Activated CD4-positive, alpha-beta T cell treated with anti-CD3 and anti-CD28 coated beads, Interleukin-2, amount 50 U/mL, for 48 hours (primary cell): ENCODE measurements at regions not wholly inside any gene's neighbourhood (a gene's known extent, or its start where the extent isn't known, plus 50 kb on each side); places are given as distances from the start of the nearest gene placed in this dataset.
"Not testable (repeated sequence)": the region's sequence is repeated elsewhere in the genome, so short reads cannot be mapped to it uniquely, and the experiment has no call there.

Experiments
- DNase-seq, 2 experiments: peaks; one replicate each; pipeline ENCODE4 v3.0.0-alpha.2; 2020

DNA sequence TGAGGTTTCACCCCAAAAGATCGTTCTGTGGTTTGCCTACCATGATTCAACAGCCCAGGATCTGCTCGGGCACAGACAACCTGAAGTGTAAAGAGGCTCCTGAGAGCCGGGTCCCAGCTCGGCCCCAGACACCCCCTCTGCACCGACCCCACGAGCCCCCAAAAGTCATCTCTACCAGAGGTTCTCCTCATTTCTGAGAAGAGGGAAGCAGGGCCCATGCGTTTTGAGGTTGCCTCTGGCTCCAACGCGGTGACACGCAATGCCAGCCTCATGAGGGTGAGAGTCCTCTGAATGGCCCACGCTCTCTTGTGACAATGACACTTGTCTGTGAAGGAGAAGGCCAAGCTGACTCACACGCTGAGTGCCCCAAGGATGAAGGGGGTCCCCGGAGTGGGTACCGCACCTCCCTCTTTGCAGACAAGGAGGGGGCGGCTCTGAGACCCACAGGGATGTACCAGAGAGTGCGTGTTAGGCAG lies 153.0 kb upstream of the TPTE start:
- not testable (repeated sequence) for DNase-seq

DNA sequence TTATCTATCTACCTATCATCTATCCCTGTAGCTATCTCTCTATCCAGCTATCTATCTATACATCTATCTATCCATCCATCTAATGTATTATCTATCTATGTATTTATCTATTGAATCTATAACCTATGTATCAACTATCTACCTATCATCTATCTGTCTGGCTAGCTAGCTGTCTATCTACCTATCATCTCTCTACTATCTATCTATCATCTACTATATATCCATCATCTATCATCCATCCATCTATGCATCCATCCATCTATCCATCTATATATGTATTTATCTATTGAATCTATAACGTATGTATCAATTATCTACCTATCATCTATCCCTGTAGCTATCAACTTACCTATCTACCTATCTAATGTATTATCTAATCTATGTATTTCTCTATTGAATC lies 152.1 kb upstream of the TPTE start:
- DNase-seq: not testable (repeated sequence)

DNA sequence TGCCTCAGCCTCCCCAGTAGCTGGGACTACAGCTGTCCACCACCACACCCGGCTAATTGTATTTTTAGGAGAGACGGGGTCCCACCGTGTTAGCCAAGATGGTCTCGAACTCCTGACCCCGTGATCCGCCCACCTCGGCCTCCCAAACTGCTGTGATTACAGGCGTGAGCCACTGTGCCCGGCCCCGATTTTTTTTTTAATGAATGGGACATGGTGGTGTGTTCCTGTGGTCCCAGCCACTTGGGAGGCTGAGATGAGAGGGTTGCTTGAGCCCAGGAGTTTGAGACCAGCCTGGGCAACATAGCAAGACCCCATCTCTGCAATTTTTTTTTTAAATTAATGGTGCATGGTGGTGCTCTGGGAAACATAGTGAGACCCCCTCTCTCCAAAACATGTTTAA lies 143.6 kb upstream of the TPTE start:
- DNase-seq: not testable (repeated sequence)

DNA sequence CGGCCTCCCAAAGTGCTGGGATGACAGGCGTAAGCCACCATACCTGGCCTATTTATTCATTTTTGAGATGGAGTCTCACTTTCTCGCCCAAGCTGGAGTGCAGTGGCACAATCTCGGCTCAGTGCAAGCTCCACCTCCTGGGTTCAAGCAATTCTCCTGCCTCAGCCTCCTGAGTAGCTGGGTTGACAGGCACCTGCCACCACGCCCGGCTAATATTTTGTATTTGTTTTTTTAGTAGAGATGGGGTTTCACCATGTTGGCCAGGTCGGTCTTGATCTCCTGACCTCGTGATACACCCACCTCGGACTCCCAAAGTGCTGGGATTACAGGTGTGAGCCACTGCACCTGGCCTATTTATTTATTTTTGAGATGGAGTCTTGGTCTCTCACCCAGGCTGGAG lies 141.6 kb upstream of the TPTE start:
- DNase-seq: not testable (repeated sequence)

DNA sequence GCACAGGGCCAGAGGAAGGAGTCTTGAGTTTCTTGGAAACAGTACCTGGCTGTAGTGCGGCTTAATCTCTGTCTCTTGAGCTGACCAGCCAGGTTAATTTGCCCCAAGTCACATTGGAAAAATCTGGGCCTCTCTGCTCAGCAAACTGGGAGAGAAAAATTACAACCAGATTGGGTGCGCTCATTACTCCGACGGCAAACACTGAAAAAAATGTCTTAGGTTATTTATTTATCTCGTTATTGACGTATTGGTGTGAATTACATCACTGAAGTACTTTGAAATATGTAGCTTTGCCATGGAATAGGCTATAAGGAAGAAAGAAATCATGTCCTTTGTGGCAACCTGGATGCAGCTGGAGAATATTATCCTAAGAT lies 139.7 kb upstream of the TPTE start:
- DNase-seq: not testable (repeated sequence)

DNA sequence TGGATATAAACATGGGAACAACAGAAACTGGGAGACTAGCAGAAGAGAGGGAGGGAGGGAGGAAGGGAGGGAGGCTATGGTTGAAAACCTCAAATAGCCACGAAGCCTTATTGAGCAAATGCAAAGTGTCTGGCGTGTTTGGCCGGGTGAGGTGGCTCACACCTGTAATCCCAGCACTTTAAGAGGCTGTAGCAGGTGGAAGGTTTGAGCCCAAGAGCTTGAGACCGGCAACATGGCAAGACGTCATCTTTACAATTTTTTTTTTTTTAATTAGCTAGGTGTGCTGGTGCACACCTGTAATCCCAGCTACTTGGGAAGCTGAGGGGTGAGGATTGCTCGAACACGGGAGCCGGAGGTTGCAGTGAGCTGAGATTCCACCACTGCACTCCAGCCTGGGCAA lies 139.2 kb upstream of the TPTE start:
- DNase-seq: not testable (repeated sequence)

DNA sequence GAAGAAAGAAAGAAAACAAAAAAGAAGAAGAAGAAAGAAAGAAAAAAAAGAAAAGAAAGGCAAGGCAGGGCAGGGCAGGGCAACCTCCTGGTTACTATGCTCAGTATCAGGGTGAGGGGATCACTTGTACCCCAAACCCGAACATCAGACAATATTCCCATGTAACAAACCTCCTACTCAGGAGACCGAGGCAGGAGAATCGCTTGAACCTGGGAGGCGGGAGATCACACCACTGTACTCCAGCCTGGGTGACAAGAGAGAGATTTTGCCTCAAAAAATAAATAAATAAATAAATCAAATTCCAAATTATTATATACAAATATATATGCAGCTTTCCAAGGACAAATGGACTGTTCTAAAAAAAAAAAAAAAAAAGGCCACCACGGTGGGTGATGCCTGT lies 138.8 kb upstream of the TPTE start:
- not testable (repeated sequence) for DNase-seq

DNA sequence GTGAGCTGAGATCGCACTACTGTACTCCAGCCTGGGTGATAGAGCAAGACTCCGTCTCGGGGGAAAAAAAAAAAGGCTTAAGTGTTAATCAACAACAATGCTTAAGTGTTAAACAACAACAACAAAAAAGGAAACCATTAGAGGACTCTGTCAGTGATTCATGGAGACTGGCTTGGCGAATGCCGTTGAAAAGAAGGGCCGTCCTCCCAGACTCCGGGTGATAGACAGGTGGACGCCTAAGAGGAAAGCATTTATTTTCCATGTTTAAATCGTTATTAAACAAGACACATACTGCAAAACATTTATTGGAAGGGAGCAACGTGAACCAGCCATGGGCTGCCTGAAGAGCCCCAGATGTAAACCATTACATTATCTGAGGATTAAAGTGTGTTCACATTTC lies 137.8 kb upstream of the TPTE start:
- not testable (repeated sequence) for DNase-seq

DNA sequence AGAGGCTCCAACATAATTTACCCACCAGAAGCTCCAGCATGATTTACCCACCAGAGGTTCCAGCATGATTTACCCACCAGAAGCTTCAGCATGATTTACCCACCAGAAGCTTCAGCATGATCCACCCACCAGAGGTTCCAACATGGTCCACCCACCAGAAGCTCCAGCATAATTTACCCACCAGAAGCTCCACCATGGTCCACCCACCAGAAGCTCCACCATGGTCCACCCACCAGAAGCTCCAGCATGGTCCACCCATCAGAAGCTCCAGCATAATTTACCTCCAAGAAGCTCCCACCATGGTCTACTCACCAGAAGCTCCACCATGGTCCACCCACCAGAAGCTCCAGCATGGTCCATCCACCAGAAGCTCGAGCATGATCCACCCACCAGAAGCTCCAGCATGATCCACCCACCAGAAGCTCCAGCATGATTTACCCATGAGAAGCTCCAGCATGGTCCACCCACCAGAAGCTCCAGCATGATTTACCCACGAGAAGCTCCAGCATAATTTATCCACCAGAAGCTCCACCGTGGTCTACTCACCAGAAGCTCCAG lies 137.0 kb upstream of the TPTE start:
- DNase-seq: not testable (repeated sequence)

DNA sequence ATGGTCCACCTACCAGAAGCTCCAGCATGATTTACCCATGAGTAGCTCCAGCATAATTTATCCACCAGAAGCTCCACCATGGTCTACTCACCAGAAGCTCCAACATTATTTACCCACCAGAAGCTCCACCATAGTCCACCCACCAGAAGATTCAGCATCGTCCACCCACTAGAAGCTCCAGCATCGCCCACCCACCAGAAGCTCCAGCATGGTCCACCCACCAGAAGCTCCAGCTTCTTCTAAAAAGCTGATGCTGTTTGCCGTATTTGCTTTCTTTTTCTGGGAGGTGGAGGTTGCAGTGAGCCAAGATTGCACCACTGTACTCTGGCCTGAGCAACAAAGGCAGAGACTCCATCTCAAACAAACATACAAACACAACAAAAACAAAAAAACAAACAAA lies 136.2 kb upstream of the TPTE start:
- not testable (repeated sequence) for DNase-seq

DNA sequence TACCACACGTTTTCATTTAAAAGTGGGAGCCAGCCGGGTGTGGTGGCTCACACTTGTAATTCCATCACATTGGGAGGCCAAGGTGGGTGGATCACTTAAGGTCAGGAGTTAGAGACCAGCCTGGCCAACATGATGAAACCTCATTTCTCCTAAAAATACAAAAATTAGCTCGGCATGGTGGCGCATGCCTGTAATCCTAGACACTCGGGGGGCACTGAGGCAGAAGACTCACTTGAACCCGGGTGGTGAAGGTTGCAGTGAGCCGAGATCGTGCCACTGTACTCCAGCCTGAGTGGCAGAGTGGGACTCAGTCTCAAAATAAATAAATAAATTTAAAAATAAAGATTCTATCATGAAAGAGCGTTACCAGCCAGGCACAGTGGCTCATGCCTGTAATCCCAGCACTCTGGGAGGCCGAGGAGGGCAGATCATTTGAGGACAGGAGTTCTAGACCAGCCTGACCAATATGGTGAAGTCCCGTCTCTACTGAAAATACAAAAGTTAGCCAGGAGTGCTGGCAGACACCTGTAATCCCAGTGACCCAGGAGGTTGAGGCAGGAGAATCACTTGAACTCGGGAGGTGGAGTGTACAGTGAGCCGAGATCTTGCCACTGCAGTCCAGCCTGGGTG lies 135.4 kb upstream of the TPTE start:
- DNase-seq: not testable (repeated sequence)

DNA sequence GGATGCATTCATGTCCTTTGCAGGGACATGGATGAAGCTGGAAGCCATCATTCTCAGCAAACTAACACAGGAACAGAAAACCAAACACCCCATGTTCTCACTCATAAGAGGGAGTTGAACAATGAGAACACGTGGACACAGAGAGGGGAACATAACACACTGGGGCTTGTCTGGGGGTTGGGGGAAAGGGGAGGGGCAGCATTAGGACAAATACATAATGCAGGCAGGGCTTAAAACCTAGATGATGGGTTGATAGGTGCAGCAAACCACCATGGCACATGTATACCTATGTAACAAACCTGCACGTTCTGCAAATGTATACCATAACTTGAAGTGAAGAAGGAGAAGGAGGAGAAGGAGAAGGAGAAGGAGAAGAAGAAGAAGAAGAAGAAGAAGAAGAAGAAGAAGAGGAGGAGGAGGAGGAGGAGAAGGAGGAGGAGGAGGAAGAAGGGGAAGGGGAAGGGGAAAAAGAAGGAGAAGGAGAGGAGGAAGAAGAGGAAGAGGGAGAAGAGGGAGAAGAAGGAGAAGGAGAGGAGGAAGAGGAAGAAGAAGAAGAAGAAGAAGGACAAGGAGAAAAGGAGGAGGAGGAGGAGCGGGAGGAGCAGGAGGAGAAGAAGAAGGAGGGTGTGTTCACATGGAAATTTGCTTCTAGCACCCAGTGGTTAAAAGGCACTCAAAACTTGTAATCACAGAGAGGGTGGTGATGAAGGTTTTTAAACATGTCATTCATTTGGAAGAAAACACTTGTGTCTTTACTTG lies 133.5 kb upstream of the TPTE start:
- not testable (repeated sequence) for DNase-seq

DNA sequence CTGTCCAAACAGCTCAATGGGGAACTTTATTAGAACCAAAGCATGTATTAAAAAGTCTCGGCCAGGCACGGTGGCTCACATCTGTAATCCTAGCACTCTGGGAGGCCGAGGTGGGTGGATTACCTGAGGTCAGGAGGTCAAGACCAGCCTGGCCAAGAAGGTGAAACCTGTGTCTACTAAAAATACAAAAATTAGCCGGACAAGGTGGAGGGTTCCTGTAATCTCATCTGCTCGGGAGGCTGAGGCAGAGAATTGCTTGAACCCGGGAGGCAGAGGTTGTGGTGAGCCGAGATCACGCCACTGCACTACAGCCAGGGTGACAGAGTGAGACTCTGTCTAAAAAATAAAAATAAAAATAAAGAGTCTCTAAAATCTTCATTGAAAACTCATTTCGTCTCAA lies 132.8 kb upstream of the TPTE start:
- not testable (repeated sequence) for DNase-seq

DNA sequence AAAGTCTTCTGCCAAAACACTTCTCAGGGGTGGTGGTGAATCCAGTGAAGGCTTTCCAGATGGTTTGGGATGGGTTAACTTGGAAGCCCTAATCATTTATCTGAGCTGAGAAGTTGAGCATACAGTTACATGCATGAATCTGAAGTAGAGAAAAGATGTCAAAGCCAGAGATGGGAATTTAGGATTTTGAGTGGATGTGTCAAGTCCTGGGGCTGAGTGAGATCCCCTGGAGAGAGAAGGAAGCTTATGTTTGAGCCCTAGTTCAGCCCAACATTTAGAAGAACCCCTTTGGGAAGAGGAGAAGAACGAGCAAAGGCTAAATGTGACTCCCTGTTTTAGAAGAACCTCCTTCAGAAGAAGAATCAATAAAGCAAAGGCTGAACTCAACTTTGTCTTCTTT lies 129.1 kb upstream of the TPTE start:
- not testable (repeated sequence) for DNase-seq

DNA sequence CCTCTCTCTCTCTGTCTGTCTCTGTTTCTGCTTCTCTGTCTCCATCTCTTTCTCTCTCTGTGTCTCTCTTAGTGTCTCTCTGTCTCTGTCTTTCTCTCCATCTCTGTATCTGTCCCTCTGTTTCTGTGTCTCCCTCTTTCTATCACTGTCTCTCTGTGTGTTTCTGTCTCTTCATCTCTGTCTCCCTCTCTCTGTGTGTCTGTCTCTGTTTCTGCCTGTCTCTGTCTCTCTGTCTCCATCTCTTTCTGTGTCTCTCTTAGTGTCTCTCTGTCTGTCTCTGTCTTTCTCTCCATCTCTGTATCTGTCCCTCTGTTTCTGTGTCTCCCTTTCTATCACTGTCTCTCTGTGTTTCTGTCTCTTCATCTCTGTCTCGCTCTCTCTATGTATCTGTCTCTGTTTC lies 125.4 kb upstream of the TPTE start:
- not testable (repeated sequence) for DNase-seq

DNA sequence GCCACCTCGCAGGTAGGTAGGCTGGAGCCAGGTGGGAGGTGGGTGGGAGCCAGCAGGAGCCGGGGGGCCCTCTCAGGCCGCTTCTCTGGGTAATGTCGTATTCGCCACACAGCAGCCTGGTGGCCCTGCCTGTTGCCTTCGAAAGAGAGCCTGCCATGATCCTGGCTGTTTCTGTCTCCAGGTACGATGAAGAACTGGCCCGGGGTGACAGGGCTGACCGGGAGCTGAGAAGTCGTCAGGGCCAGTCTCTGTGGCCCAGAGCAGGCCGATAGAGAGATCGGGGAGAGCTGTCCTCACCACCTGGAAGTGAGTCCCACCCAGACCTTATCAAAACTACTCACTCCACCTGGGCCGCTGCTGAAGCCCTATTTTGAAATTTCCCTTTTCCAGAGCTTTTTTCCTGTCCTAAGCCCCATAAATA lies 123.9 kb upstream of the TPTE start:
- not testable (repeated sequence) for DNase-seq

DNA sequence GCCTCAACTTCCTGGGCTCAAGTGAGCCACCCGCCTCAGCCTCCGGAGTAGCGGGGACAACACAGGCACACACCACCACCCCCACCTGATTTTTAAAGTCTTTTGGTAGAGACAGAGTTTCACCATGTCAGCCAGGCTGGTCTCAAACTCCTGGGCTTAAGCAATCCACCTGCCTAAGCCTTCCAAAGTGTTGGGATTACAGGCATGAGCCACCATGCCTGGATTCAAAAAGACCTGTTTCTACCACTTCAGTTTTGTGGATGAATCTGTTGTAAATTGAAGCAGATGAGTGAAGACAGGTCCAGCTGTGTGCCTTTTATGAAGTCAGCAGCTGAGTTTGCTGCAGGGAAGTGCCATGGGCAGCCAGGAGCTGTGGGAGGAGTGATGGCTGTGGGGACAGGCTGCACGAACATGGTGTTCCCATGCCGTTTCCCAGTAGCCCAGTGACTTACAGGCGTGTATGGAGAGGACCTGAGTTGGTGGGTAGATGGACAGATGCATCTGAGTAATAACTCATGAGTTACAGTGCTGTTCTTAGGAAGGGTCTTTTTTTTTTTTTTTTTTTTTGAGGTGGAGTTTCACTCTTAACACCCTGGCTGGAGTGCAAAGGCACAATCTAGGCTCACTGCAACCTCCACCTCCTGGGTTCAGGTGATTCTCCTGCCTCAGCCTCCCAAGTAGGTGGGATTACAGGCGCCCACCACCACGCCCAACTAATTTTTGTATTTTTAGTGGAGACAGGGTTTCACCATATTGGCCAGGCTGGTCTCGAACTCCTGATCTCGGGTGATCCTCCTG lies 122.5 kb upstream of the TPTE start:
- not testable (repeated sequence) for DNase-seq

DNA sequence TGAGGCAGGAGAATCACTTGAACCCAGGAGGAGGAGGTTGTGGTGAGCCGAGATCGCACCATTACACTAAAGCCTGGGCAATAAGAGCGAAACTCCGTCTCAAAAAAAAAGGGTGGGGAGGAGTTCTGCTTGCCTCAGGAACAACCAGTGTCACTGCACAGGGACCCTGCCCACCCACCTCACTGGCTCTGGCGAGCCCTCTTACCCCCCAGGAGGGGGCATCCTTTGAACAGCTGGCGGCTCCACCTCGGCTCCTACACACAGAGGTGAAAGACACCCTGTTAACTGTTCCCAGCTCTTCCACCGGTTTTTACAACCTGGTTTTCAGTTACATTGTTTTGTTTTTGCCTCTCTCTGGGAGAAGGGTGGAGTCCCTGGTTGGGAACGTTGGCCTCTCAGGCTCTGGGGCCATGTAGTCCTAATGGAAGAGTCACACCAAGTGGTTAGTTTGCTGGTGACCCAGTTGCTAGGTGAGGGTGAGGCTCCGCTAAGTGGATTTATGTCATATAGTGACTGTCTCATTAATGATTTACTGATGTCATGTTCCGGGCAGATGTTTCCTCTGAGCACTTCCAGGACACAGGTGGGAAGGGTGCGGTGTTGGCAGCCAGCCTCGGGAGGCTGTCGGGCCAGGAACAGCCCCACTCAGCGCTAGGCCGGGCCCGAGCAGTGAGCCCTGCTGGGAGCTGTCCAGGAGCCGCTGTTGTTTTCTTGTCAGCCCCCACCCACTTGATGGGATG lies 120.6 kb upstream of the TPTE start:
- not testable (repeated sequence) for DNase-seq

DNA sequence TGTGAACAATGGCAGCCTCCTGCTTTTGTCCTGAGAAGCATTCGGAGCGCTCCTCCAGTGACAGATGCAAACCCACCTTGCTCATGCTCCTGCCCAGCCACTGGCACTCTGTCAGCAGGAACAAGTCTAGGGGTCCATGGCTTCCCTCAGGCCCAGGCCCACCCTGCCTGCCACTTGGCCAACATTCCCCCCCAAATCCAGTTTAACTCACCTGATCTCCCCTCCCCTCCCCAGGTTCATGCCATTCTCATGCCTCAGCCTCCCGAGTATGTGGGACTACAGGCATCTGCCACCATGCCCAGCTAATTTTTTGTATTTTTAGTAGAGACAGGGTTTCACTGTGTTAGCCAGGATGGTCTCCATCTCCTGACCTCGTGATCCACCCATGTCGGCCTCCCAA lies 118.9 kb upstream of the TPTE start:
- not testable (repeated sequence) for DNase-seq

DNA sequence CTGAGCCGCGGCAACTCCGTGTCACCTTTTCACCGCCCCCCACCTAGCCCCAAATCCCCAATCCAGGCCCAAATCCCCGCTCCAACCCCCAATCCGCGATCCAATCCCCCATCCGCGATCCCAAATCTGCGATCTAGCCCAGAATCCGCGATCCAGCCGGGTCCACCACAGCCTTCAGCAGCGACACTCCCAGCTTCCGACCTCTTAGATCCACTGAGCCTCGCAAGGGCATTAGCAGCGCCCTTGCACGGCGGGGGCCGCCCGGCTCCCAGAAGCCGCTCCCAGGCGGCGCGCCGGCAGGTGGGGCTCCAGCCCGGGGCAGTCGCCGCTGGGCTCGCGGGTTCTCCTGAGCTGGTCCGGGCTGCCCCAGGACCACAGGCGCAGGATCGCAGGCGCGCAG lies 116.1 kb upstream of the TPTE start:
- not testable (repeated sequence) for DNase-seq

DNA sequence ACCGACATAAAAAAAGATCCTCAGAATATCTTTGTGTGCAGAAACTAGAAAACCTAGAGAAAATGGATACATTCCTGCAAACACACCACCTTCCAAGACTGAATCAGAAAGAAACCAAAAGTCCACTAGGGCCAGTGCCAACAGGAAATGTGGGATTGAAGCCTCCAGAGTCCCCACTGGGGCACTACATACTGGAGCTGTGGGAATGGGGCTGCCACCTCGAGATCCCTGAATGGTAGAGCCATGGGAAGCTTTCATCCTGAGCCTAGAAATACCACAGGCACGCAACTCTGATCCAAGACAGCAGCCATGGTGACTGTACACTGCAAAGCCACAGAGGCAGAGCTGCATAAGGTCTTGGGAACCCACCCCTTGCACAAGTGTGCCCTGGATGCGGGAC lies 111.6 kb upstream of the TPTE start:
- not testable (repeated sequence) for DNase-seq

DNA sequence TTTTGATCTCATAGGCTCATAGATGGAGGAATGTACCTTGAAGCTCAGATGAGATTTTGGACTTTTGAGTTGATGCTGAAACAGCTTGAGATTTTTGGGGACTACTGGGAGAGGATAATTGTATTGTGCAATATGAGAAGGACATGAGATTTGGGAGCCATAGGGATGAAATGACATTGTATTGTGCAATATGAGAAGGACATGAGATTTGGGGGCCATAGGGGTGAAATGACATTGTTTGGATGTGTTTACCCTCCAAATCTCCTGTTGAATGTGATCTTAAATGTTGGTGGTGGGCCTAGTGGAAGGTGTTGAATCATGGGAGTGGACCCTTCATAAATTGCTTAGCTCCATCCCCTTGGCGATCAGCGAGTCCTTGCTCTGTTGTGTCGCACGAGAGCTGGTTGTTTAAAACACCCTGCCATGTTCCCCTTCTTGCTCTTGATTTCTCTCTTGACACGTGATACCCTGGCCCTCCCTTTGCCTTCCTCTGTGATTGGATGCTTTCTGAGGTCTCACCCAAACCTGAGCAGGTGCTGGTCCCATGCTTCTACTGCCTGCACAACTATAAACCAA lies 110.9 kb upstream of the TPTE start:
- not testable (repeated sequence) for DNase-seq
